Muscle of back (tissue), 3 donors: ENCODE measurements at regions not wholly inside any gene's neighbourhood (a gene's known extent, or its start where the extent isn't known, plus 50 kb on each side); places are given as distances from the start of the nearest gene placed in this dataset.

Experiments
- DNase-seq, 3 donors: peaks; one replicate each; pipeline versions ENCODE4 v3.0.0 to v3.0.0-alpha.2; 2013

DNA sequence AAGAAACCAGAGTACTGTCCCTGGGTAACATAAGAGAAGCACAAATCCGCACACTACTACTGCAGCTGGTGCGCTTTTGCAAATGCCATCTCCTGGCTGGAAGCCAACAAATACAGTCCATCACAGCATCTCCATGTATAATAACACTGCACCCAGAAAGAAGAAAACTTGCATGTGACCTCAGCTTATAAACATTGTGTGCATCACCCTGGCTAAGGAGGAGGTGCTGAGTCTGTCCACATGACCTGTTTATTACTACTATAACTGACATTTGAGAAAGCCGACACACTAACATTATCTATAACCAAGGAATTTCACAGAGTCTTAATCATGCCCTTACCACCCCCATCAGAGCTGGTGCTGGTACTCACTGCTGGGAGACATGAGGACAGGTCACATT lies 516.8 kb downstream of the CFAP47 start:
- DNase-seq = peak; percentile 7 to 15 (median 14)

DNA sequence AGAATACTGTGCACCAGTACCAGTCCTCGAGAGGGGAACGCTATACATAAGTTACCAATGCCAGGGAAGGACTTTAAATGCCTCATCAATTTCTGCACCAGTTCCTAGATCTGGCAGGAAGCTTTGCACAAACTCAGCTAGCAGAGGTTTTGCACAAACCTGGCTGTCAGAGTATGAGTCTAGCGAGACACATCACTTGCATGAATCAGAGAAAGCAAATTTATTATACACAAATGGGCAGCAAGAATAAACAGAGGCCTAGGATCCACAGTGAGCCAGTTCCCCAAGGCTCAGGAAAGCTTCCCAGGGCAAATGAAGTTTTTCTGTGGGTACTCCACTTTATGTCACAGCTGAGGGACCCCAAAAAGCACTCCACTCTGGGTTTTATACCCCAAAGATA lies 523.5 kb downstream of the CFAP47 start:
- DNase-seq = no peak

DNA sequence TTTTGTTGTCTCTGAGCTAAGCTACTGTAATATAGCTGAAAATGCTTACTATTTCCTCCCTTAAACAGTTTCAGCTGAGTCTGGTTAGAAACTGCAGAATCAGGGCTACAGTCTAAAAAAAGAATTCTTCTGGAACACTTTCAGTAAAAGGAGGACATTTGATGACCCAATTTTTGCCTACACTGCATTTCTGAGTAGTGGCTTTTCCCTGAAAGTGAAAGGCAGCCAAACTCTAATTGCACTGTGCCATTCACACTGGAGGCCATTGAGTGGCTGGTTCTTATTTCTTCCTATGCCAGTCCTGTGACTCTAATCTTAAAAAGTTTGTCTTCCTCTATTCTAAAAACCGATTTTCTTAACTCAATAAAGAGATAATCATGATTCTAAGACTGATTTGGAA lies 526.0 kb downstream of the CFAP47 start:
- no peak for DNase-seq

DNA sequence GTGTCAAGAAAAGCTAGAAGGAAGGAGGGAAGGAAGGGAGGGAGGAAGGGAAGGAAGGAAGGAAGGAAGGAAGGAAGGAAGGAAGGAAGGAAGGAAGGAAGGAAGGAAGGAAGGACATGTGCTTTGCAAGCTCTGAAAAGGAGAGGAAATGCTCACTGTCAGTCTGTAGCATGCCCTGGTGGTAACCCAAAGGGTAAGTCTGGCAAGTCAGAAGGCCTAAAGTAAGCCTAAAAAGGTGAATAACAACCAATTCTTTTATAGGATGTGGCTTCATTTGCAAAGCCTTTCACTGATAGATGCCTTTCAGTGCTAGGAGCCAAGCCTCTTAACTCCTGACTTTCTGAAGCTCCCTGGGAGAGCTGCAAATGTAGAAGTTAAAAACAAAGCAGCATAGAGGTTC lies 542.6 kb downstream of the CFAP47 start:
- no peak for DNase-seq

DNA sequence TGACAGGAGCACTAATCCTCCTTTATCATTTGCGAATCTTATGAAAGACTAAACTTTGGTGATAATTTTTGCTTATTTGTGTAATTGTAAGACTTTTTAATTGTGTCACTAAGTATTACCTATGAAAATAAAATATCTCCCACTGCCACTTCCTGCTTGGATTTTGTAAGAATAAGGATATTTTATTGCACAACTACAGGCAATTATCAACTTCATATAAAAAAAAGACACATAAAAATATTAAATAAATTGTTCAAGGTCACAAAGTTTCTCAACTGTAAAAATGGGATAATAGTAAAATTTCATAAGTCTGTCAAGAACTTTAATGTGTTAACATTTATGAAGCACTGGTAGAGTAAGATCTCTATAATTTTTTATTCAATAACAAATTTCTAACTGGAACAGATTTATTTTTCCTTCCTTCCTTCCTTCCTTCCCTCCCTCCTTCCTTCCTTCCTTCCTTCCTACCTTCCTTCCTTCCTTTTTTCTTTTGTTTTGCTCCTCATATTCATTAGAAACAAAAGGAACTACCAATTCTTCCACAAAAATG lies 527.6 kb upstream of the FAM47C start:
- no peak for DNase-seq

DNA sequence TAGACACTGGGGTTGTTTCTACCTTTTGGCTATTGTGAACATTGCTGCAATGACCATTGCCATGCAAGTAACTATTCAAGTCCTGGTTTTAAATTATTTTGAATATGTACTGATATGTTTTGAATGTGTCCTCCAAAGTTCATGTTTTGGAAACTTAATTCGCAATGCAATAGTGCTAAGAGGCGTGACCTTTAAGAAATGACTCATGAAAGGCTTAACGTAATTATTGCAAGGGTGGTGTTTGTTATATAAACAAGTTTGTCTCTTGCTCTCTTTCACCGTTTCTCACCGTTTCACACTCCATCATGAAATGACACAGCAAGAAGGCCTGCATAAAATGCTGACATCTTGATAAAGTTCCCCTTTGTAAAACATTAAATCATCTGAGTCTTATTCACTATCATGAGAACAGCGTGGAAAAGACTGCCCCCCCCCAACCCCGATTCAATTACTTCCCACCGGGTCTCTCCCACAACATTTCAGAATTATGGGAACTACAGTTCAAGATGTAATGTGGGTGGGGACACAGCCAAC lies 506.9 kb upstream of the FAM47C start:
- no peak for DNase-seq

DNA sequence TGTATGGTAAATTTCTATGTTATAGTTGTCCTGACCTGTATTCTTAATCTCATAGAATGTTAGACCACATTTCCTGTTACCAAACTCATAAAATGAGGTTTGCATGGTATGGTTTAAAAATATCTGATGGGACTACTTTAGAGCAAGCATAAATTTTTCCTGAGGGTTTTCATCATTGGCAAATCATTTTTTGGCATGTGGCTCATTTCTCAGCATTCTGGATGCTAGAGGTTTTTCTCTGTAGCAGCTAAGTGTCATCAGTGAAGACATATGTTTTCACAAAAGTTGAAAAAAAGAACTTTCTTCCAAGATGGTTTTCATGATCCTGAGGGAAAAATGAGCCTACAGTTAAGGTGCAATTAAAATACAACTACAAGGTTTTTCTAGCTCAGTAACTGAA lies 503.5 kb upstream of the FAM47C start:
- DNase-seq = no peak

DNA sequence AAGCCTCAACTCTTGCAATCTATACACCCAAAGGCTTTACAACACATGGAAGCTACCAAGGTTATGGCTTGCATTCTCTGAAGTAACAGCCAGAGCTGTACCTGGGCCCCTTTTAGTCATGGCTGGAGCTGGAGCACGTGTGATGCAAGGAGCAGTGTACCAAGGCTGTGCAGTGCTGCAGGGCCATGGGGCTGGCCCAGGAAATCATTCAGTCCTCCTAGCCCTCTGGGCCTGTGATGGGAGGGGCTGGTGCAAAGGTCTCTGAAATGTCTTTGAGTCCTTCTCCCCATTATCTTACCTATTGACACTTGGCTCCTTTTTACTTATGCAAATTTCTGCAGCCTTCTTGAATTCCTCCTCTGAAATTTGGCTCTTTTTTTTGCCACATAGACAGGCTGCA lies 500.1 kb upstream of the FAM47C start:
- no peak for DNase-seq

DNA sequence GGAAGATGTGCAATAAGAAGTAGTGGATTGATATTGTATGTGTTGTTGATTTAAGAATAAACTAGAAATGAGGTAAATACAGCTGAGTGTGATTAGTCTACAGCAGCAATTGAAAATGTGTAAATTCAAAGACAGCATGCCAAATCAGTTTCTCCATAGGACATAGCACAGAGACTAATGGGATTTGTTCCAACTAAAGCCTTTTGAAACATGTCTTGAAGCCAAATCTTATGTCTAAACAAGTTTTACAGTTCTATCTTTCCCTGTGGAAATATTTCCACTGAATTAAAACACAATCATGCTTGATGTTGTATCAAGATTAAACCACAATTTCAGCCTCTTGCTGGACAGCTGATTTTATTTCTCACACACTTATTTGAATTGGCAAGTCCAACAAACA lies 497.4 kb upstream of the FAM47C start:
- peak in 1 of 3 donors; percentile 0 for DNase-seq

DNA sequence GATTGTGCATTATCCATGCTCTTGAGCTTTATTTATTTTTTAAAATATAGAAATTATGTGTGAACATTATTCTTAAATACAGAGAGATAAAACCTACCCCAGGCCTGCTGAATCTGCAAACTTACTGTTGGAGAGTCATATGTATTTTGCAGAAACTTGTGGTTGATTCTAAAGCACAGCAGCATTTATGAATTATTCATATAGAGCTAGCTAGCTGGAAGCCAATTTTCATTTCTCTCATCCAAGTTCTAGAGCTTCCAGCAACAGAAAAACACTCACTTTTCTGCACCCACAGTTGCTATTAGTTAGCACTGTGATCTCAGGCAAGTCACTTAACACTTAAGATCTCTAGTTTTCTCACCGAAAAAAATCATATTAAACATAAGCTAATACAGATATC lies 479.5 kb upstream of the FAM47C start:
- no peak for DNase-seq

DNA sequence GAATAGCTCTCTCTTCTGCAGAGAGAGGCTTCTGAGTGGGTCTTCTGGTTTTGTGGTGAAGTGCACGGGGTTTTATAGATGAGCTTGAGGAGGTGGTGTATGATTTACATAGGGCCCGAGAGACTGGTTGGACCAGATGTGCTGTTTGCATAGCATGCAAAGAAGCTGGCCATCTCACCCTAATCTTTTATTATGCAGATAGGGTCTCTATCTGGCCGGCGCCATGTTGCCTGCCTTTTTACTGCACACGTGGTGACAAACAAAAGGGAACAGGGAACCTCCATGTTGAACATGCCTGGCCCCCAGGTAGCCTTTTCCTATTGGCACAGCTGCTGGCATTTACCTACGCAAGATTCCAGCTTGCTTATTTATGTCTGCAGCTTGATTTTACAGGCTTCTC lies 473.3 kb upstream of the FAM47C start:
- no peak for DNase-seq

DNA sequence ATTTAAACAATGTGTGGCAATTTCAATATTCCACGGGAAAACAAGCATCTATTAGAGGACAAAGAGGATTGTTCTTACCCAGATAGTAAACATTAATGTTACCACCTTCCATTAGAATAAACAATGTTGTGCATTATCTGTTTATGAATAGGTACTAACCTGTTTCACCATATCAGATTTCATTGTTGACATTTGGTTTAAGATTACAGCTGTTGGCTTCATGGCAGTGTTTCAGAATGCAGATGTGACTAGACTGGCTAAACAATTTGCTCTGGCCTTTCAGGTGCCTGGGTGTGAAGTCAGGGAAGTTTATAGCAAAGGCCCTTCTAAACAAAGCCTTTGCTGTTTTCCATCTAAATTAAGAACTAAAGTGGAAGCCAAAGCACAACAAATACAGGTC lies 464.7 kb upstream of the FAM47C start:
- no peak for DNase-seq

DNA sequence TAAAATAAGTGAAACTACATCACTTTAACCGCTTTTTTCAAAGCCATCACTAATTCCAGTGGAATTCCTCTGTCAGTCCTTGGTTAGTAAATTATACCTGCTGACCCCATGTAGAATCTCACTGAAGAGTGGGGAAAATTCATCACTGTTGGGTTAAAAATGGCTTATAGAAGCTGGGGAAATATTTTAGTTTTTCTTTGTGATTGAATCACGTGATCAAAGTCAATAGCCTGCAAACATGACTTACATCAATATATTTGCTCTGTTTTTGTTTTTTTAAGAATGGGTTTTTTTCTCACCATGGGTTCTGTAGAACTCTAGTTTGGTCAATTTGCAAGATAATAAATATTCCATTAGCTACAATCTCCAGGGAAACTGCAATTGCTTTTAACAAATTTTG lies 445.2 kb upstream of the FAM47C start:
- no peak for DNase-seq

DNA sequence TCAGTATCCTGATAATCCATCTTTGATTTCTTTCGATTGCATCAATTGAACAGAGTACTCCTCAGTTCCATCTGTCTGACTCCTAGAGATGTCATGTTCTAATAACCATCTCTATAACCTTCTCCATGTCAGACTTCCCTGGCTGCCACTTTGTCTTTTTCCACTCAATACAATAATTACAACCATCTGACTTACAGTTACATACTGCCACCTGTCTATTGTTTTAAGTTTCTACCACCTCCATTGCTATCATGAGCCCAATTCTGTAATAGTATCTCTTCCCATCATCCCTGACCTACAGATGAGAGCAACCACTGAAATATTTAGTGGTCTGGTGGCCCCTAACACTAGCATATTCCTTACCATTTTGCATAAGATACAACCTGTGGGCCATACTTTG lies 439.2 kb upstream of the FAM47C start:
- no peak for DNase-seq

DNA sequence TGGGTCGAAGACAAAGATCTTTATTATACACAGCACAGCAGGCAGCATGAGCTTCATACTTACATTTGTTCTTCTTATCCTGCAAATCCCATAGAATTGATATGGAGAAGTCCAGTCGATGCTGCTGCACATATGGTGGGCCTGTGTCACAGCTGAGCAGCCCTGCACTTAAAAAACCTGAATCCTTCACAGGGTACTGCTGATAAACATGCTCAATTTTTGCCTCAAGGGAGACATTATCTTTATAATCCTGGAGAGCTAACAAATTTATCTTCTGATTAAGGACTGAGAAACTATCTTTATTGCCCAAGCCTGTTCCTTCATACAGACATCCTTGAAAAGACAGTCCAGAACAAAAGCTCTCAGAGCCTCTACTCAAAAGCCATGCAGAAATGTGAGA lies 434.4 kb upstream of the FAM47C start:
- no peak for DNase-seq

DNA sequence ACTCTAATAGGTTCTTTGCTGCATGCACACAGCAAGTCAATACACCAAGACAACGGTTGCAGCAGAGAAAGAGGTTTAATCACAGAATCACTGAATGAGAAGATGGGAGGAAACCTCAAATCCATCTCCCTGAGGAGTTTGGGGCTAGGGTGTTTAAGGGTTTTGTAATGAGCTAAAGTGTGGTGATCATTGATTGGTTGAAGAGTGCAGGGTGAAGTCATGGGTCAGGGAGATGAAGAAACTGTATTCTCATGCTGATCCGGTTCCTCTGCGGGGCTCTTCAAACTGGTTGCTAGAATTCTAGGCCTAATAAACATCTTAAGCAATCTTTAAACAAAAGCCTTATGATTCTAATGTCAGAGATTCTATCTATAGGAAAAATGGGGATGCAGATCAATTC lies 432.5 kb upstream of the FAM47C start:
- no peak for DNase-seq

DNA sequence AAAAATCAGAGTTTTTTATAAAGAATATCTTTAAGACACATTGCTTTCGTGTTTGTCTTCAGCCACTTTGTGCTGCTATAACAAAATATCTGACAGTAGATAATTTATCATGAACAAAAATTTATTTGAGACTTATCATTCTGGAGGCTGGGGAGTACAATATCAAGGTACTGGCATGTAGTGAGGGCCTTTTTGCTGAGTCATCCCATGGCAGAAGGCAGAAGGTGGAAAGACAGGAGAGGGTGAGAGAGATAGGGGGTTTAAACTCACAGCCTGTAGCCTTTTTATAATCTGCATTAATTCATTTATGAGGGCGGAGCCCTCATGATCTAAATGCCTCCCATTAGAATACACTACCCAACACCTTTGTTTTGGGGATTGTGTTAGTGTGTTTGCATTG lies 431.2 kb upstream of the FAM47C start:
- DNase-seq = no peak

DNA sequence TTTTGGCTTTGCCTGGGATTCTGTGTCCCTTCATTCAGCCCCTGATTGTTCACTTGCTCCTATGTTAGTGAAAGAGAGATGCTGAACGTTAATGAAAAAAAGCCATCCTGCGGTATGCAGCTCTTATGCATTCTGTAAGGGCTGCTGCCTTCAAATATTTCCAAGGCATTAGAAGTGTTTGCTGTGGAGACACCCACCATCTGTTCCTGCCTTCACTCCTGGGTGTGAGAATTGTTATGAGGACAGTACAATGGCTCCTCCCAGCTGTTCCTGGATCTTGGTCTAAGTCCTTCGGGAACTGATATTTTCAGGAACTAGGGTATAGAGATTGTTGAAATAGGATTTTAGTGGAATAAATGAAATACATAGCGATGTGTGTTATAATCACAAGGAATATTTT lies 427.1 kb upstream of the FAM47C start:
- DNase-seq = no peak

DNA sequence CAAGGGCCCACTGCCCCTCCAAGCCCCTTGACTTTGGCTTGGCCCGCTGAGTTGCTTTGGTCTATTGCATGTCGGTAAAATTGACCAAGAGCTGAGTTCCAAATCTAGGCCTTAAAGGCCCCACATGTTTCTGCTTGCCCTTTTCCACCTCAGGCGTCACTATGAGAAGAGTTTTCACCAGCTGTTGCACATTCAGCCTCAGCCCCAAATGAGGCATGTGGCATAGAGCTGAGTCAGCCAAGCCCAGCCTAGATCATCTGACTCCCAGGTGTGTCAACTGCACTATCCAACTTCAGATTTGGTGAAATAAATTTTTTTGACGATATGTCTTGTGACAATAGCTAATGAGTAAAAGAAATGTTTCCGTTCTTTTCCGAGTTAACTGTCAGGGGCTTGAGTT lies 424.5 kb upstream of the FAM47C start:
- DNase-seq = no peak

DNA sequence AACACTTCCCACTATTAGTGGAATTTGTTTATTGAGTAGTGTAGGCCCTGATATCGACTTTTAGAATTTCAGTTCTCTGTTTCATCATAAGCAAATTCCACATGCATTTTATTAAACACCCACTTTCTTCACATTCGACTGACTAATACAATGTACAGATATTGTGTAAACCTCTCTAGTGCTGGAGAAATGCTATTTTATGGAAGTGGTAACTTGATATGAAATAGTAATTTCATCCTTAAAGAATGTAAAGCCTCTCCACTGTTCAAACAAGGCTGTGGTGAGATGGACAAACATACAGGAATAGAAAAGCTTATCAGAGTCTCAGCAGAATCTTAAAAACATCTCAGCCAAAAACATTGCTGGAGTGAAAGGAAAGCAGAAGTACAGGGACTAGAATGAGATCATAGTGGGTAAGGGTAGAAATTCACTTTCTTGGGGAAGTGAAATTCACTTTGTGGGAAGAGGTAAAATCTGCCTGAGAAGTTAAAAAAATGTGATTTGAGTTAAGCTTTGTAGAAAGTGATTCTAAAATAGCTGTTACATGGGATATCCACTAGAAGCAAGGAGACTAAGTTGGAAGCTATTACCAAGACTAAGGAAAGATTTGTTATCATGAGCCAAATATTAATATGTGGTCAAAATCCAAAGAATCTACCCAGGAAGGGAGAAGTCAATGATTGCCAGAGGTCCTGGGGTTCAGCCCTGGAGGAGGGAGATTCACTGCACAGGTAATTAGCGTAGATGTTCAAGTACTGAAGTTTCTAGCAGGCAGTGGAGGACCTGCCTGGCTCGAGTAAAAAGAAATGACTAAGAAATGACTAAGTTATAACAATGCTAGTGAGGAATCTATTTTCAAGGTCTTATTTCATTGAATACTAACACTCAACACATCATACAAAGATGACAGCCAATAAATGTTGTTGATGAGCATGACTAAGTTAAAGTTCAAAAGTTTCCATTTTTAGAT lies 398.3 kb upstream of the FAM47C start:
- DNase-seq = no peak

DNA sequence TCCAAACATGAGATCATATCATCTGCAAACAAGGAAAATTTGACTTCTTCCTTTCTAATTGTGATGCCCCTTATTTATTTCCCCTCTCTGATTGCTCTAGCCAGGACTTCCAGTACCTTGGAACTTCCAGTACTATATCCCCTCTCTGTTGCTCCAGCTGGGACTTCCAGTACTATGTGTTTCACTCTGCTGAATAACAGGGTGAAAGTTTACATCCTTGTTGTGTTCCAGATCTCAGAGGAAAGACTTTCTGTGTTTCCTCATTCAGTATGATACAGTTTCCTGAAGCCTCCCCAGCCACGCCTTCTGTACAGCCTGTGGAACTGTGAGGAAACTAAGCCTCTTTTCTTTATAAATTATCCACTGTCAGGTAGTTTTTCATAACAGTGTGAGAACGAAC lies 381.3 kb upstream of the FAM47C start:
- no peak for DNase-seq

DNA sequence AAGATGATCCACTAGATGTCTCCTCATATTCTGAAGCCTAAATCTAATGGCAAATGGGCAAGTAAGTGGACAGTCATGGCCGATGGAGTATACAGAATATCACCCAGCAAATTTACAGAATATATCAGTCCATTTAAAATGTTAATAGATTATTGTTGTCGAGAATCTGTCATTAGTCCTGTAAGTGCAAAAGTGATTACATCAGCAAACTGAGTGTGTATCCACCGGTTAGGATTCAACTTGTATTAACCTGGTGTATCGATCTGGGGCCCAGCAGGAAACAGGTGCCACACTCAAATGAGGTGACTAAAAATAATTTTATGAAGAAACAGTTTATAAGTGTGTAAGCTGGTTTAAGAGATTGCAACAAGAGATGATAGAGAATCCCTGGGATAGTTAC lies 367.9 kb upstream of the FAM47C start:
- no peak for DNase-seq

DNA sequence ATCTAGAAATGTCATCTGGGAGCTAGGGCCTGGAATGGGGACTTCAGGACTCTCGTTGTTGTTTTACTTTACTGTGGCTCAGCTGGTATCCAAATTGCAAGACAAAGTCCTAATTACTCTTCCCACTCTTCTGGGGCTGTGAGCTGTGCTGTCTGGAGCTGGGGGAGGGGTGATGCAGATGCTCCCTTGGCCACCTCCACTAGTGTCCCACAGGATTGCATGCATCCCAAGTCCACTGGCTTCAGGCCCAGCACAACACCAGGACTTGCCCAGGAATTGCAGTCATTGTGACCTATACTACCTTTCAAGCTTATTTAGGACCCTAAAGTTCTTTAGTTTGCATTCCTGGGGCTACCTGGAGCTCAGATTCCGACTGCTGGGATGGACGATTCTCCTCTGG lies 366.1 kb upstream of the FAM47C start:
- no peak for DNase-seq

DNA sequence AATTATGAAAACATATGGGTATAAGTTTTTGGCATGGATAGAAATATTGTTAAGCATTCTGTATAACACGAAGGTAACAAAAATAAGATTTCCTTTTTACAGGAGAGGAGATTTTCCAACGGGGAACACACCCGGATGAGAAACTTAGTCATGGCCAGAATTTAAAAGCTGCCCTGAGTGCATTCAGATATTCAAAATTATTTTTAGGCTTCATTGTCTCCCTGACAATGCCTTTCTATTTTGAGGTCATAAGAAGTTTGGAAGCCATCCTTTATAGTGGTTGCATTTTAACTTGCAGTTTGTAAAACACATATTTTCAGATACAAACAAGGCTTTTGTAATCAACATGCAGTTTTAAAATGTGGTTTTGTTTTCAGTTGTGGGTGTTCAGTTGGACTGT lies 357.5 kb upstream of the FAM47C start:
- peak in 1 of 3 donors; percentile 0 for DNase-seq
